ENCODE measurements at regions not wholly inside any gene's neighbourhood (a gene's known extent, or its start where the extent isn't known, plus 50 kb on each side); places are given as distances from the start of the nearest gene placed in this dataset.

- no TSS peak for BruUV-seq (replicated peaks)
- TF ChIP-seq, protein P1, sequence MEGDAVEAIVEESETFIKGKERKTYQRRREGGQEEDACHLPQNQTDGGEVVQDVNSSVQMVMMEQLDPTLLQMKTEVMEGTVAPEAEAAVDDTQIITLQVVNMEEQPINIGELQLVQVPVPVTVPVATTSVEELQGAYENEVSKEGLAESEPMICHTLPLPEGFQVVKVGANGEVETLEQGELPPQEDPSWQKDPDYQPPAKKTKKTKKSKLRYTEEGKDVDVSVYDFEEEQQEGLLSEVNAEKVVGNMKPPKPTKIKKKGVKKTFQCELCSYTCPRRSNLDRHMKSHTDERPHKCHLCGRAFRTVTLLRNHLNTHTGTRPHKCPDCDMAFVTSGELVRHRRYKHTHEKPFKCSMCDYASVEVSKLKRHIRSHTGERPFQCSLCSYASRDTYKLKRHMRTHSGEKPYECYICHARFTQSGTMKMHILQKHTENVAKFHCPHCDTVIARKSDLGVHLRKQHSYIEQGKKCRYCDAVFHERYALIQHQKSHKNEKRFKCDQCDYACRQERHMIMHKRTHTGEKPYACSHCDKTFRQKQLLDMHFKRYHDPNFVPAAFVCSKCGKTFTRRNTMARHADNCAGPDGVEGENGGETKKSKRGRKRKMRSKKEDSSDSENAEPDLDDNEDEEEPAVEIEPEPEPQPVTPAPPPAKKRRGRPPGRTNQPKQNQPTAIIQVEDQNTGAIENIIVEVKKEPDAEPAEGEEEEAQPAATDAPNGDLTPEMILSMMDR (IDR thresholded peaks at IDR 0.05; ENCODE audit: insufficient read depth in 1 of 2, low read depth in 1 of 2, low read length in 1 of 2, severe bottlenecking in 1 of 2, unreplicated experiment in 1 of 2): no peak
- no peak for DNase-seq
- no peaks in the 10 kb centered on the region for H3K36me3 ChIP-seq (ENCODE audit: control insufficient read depth, insufficient read depth, low read length)
- H3K27me3 Mint-ChIP-seq (ENCODE audit: insufficient read depth, unreplicated experiment): no peaks in the 10 kb centered on the region
- no peaks in the 10 kb centered on the region for H3K36me3 Mint-ChIP-seq (ENCODE audit: insufficient read depth, unreplicated experiment)
- H3K4me1 Mint-ChIP-seq (ENCODE audit: low read depth, unreplicated experiment): no peaks in the 10 kb centered on the region
- ChIA-PET POLR2A (no interaction called here), CTCF (no interaction called here)
- no peaks in the 10 kb centered on the region for H3K9me3 ChIP-seq
- no peaks in the 10 kb centered on the region; the same call in 1 of the 2 replicates for H3K27me3 ChIP-seq (replicated peaks; ENCODE audit: control insufficient read depth, insufficient read depth, low read length)
- no peak overlapping the region for H3K4me3 ChIP-seq (ENCODE audit: low read depth, low read length)
- H3K9me3 Mint-ChIP-seq (ENCODE audit: unreplicated experiment): no peaks in the 10 kb centered on the region
- H3K4me1 ChIP-seq: no peaks in the 10 kb centered on the region
- no peak overlapping the region for H3K27ac Mint-ChIP-seq (ENCODE audit: unreplicated experiment)
- H3K4me3 Mint-ChIP-seq (ENCODE audit: unreplicated experiment): no peak overlapping the region
- intact Hi-C loops (cut with micrococcal nuclease; ENCODE audit: unreplicated experiment): no loop called here
Observed at GRCh38 chr3:74004386-74004785, 379.6 kb upstream of the PDZRN3 start.

DNA sequence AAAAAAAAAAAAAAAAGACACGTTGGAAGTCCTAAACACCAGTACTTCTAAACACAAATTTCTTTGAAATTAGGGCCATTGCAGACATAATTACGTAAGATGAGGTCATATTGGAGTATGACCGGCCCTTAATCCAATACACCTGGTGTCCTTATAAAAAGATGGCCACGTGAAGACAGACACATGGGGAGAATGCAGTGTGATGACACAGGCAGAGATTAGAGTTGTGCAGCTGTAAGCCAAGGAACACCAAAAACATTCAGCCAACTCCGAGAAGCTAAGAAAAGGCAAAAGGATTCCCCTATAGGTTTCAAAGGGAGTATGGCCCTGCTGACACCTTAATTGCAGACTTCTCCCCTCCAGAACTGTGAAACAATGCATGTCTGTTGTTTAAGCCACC is 379.0 kb upstream of the PDZRN3 start:
- no peak overlapping the region for H3K4me3 Mint-ChIP-seq (ENCODE audit: unreplicated experiment)
- DNase-seq: no peak
- no peaks in the 10 kb centered on the region for H3K4me1 Mint-ChIP-seq (ENCODE audit: low read depth, unreplicated experiment)
- TF ChIP-seq, protein P1 (IDR thresholded peaks at IDR 0.05; ENCODE audit: insufficient read depth in 1 of 2, low read depth in 1 of 2, low read length in 1 of 2, severe bottlenecking in 1 of 2, unreplicated experiment in 1 of 2): no peak
- no peak overlapping the region for H3K4me3 ChIP-seq (ENCODE audit: low read depth, low read length)
- H3K27me3 ChIP-seq (replicated peaks; ENCODE audit: control insufficient read depth, insufficient read depth, low read length): no peaks in the 10 kb centered on the region; the same call in 1 of the 2 replicates
- POLR2A ChIA-PET: no interaction called here
- no peaks in the 10 kb centered on the region for H3K9me3 Mint-ChIP-seq (ENCODE audit: unreplicated experiment)
- H3K36me3 ChIP-seq (ENCODE audit: control insufficient read depth, insufficient read depth, low read length): no peaks in the 10 kb centered on the region
- no peaks in the 10 kb centered on the region for H3K9me3 ChIP-seq
- no peaks in the 10 kb centered on the region for H3K36me3 Mint-ChIP-seq (ENCODE audit: insufficient read depth, unreplicated experiment)
- BruUV-seq (replicated peaks): no TSS peak
- CTCF ChIA-PET: no interaction called here
- H3K27me3 Mint-ChIP-seq (ENCODE audit: insufficient read depth, unreplicated experiment): no peaks in the 10 kb centered on the region
- H3K27ac Mint-ChIP-seq (ENCODE audit: unreplicated experiment): no peak overlapping the region
- H3K4me1 ChIP-seq: no peaks in the 10 kb centered on the region
- intact Hi-C loops (cut with micrococcal nuclease; ENCODE audit: unreplicated experiment): no loop called here

GRCh38 chr3:74001436-74001835 is 376.7 kb upstream of the PDZRN3 start:
- CTCF ChIA-PET: no interaction called here
- Mint-ChIP-seq H3K4me3 (ENCODE audit: unreplicated experiment) (no peak overlapping the region), H3K27ac (ENCODE audit: unreplicated experiment) (no peak overlapping the region), H3K4me1 (ENCODE audit: low read depth, unreplicated experiment) (no peaks in the 10 kb centered on the region), H3K36me3 (ENCODE audit: insufficient read depth, unreplicated experiment) (no peaks in the 10 kb centered on the region), H3K9me3 (ENCODE audit: unreplicated experiment) (no peaks in the 10 kb centered on the region), H3K27me3 (ENCODE audit: insufficient read depth, unreplicated experiment) (no peaks in the 10 kb centered on the region)
- BruUV-seq (replicated peaks): no TSS peak
- DNase-seq: no peak
- H3K36me3 ChIP-seq (ENCODE audit: control insufficient read depth, insufficient read depth, low read length): no peaks in the 10 kb centered on the region
- H3K27me3 ChIP-seq (replicated peaks; ENCODE audit: control insufficient read depth, insufficient read depth, low read length): no peaks in the 10 kb centered on the region; the same call in 1 of the 2 replicates
- intact Hi-C loops (cut with micrococcal nuclease; ENCODE audit: unreplicated experiment): no loop called here
- H3K4me1 ChIP-seq: no peaks in the 10 kb centered on the region
- TF ChIP-seq, protein P1 (IDR thresholded peaks at IDR 0.05; ENCODE audit: insufficient read depth in 1 of 2, low read depth in 1 of 2, low read length in 1 of 2, severe bottlenecking in 1 of 2, unreplicated experiment in 1 of 2): no peak
- no peak overlapping the region for H3K4me3 ChIP-seq (ENCODE audit: low read depth, low read length)
- no peaks in the 10 kb centered on the region for H3K9me3 ChIP-seq
- POLR2A ChIA-PET: no interaction called here

Data from Caco-2 (cell line).